G401 (cell line): ENCODE measurements at regions not wholly inside any gene's neighbourhood (a gene's known extent, or its start where the extent isn't known, plus 50 kb on each side); places are given as distances from the start of the nearest gene placed in this dataset.

Experiments used
- DNase-seq: peaks from one replicate; pipeline ENCODE4 v3.0.0-alpha.2; 2015; ENCODE audit warnings: low spot score
- in situ Hi-C: cut with HindIII; loops from 2 replicates; pipeline ENCODE4 v1.10.0; 2016; ENCODE audit warnings: low sequenced_read_pairs, mixed read lengths

GRCh38 chr11:122062763-122063162 lies 53.3 kb downstream of the BLID start:
- in situ Hi-C loops = no loop called here
- DNase-seq = no peak

- no peak for DNase-seq
- in situ Hi-C loops = no loop called here
Observed at GRCh38 chr11:122059565-122059964, 56.5 kb downstream of the BLID start.

DNA sequence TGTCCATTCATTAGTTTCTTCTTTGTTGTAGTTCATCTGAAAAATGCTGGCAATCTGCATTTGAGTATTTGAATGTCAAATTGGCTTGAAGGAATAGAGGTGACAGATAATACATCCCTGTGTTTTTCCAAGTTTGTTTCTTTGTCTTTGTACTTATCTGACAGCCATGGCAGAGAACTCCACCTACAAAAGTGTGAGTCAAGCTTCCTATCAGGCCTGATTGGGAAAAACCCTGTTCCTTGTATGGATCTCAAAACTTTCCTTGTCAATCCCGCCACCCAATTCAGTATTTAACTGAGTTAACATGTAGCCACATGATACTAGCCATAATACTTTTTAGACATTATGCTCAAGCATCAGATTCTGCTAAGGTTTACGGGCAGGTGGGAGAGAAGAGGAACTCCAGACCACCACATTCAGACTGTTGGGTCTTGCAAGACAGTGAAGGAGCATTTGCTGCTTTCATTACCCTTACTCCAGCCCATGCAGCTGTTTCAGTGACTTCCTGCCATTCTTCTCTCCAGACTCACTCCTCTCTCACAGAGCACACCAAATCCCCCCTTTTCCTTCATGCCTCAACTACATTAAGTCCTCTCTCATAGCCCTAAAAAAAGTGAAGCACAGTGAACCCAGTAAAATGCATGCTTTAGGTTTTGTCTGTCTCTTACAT lies 65.9 kb downstream of the BLID start:
- in situ Hi-C loops = no loop called here
- no peak for DNase-seq

DNA sequence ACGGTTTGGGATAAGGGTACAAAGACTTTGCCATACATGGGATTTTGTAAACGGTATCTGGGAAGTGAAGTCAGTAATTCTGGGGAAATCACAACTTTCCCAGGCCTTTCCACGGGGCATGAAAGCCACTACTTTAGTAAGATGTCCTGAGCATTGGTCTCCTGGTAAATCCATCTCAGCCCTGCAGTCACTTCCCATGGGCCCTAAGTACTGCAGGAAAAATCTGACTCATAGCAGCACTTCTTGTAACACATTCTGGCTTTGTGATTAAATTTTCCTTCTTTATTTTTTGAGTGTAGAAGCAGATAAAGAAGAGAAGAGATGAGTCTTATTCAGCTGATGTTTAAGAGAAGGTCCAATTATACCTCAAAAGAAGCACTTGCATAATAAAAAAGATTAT lies 67.6 kb downstream of the BLID start:
- DNase-seq = no peak
- in situ Hi-C loops = no loop called here

GRCh38 chr11:122046846-122047245 lies 69.2 kb downstream of the BLID start:
- no peak for DNase-seq
- in situ Hi-C loops = no loop called here

DNA sequence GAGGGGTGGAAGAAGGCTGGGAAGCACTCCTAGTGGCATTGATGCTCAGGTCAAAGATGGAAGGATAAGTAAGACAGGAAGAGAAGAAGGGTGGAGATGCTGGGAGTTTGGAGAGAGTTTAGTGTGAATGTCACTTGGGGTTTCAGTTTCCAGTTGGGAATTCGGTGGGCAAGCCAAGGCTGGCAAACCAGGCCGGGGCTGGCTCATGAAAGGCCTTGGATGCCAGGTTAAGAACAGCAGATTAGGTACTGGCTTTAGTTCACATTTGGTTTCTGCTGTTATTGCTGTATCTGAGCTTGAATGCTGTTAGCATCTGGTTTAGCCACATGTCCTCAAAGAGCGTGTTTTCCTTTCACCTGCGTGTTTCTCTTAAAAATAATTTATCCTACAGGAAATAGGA lies 69.6 kb downstream of the BLID start:
- no peak for DNase-seq
- in situ Hi-C loops = no loop called here

- in situ Hi-C loops = no loop called here
- no peak for DNase-seq
Observed at GRCh38 chr11:122045181-122045586, 70.8 kb downstream of the BLID start.

GRCh38 chr11:122044086-122044485 lies 71.9 kb downstream of the BLID start:
- no peak for DNase-seq
- in situ Hi-C loops = no loop called here

DNA sequence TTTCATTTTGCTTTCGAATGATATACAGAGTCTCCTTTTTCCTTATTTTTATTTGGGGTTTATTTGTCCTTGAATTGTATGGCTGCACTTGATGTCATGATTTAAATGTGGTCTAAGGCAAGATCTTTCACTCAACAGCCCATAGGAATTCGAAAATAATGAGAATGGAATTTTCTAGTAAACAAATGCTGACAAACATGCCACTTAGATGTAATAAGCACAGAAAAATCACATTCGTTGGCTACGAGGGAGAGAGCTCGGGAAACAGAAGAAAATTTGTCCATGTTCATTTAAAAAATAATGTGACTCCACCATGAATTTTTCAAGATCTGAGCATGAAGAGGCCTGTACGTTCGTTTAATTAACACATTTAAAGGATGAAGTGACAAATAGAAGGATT lies 73.0 kb downstream of the BLID start:
- in situ Hi-C loops = no loop called here
- no peak for DNase-seq

GRCh38 chr11:122040464-122040863 lies 75.6 kb downstream of the BLID start:
- in situ Hi-C loops = no loop called here
- DNase-seq = no peak

GRCh38 chr11:122038543-122038942 lies 77.5 kb downstream of the BLID start:
- no peak for DNase-seq
- in situ Hi-C loops = no loop called here

DNA sequence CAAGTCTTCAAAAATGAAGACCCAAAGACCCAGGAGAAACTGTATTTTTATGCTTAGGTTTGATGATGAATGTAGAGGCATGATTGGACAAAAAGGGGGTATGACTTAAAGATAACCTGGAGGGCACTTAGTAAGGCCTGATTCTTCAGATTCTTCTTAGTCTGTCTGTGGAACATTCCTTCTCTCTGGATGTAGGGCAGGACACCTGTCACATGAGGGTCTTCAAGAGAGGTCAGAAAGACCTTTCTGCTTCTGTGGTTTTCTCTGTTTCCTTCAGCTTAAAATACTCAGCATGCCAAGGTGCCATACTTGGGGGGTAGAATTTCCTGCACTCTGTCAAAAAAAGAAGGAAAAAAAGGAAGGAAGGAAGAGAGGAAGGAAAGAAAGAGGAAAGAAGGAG lies 78.1 kb downstream of the BLID start:
- in situ Hi-C loops = no loop called here
- DNase-seq = no peak

DNA sequence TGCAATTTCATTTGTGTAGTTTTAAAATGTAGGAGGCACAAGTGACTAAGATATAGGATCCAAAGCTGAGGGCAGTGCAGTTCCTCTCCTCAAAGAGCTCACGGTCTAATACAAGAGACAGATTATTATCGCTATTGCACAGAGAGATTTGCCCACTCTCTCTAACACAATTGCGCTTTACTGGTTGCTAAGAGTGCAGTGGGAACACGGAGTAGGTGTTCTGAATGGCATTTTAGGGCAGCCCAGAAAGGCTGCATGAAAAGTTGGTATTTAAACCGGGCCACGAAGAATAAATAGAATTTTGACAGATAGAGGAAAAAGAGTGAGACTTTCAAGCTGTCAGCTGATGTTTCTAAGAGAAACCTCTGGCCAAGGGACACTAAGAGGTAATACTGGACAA lies 79.5 kb downstream of the BLID start:
- in situ Hi-C loops = no loop called here
- no peak for DNase-seq

GRCh38 chr11:122036018-122036417 lies 80.0 kb downstream of the BLID start:
- DNase-seq = no peak
- in situ Hi-C loops = no loop called here

DNA sequence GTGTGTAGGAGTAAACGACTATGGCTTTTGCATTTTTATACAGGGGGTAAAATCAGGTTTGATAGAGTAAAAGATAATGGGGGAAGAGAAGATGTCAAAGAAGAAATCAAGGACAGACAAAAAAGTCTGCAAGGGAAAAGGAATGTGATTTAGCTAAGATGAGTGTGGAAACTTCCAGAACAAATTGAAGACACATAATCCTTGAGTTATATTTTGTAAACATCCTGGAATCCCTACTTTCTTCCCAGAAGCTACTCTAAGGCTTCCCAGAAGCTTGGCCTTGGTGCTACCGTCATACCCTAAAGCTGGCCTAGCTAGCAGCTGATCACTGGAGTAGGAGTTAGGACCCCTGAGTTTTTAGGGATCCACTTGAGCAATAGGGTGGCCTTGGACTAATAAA lies 82.4 kb downstream of the BLID start:
- in situ Hi-C loops = no loop called here
- no peak for DNase-seq

DNA sequence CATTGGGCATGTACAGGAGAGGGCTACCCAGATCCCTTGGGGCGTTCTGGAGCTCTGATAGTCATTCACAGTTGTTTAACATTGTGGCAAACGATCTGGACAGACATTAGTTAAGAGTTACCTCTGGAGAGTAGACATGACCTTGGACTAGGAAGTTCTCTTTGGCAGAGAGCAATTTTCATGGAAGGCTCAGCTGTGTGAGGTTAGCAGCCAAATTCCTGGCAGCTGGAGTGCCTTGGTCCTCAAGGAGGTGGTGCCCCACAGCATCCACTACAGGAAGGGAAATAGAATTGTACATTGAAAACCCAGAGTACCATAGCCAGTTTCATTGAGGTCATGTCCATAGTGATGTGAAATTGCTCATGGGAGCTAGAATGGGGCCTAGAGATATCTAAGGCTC lies 82.8 kb downstream of the BLID start:
- DNase-seq = no peak
- in situ Hi-C loops = no loop called here

DNA sequence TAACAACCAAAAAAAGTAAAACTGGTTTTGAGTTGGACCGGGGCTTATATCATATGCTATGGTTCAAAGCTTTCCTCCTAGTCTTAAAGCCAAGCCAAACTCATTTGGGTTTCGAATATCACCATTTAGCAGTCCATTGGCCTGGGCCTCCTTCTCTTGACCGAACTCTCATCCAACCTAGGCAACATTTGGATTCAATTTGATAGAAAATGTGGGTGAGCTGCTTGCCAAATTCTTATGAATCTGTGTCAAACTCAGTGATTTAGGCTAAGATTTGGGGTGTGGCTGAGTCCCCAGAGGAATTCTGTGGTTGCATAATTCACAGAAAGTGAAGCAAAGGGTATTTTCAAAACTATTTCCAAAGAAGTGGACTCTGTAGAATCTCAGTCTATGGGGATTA lies 83.7 kb downstream of the BLID start:
- in situ Hi-C loops = no loop called here
- DNase-seq = no peak

GRCh38 chr11:122031813-122032212 lies 84.2 kb downstream of the BLID start:
- in situ Hi-C loops = no loop called here
- DNase-seq = no peak

DNA sequence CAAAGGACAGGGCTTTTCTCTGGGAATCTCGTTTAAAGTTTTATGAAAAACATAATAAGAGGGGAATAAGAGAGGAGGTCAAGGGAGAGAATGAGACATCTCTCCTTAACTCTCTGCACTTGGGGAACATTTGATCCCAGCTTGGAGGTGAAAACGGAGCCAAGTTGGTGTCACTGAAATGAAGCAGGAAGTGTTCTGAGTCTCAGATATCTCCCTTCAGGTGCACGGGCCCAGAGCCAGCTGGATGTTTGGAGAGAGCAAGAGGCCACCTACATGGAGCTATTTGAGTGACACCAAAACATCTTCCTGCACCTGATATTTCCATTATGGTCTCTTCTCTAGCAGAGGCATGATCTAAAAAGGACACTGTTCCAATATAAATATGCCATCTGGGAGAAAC lies 85.7 kb downstream of the BLID start:
- no peak for DNase-seq
- in situ Hi-C loops = no loop called here

- in situ Hi-C loops = no loop called here
- no peak for DNase-seq
Observed at GRCh38 chr11:122028545-122028944, 87.5 kb downstream of the BLID start.

GRCh38 chr11:122028036-122028435 lies 88.0 kb downstream of the BLID start:
- DNase-seq = no peak
- in situ Hi-C loops = no loop called here

DNA sequence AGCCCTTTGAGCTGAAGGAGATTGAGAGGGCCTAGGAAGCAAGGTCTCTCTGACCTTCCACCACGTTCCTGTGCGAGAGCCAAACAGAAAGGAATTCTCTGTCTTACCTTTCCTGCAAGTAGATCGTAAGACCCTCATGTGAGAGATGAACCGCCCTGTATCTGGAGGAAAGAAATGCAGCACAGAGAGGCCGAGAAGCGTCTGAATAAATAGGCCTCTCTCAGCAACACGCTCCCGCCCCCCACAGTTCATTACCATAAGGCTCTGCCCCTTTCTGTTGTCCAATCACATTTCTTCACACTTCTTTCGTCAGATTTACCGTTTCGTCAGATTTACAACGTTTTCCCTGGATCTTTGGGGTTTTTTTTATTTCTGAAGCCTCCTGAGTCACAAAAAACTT lies 90.3 kb downstream of the BLID start:
- DNase-seq = no peak
- in situ Hi-C loops = no loop called here
